GM13976 (cell line): ENCODE measurements at regions not wholly inside any gene's neighbourhood (a gene's known extent, or its start where the extent isn't known, plus 50 kb on each side); places are given as distances from the start of the nearest gene placed in this dataset.

ENCODE experiments used
- DNase-seq: peaks from one replicate; pipeline ENCODE4 v3.0.0; 2012; ENCODE audit warnings: low spot score
- in situ Hi-C: fragments of 300-500 bp; cut with MboI; formaldehyde crosslinking; loops from one replicate; pipeline ENCODE4 v1.12.0; 2022; ENCODE audit warnings: low sequenced_read_pairs, mixed read lengths, inconsistent platforms; ENCODE audit not compliant: unreplicated experiment
- TF ChIP-seq, protein P1 (sequence below): IDR thresholded peaks from 2 replicates; pipeline ENCODE4 v1.5.1; 2012; ENCODE audit warnings: borderline replicate concordance, mild to moderate bottlenecking; ENCODE audit not compliant: insufficient read depth; ENCODE audit errors: extremely low read depth, missing control alignments, control extremely low read depth

DNA sequence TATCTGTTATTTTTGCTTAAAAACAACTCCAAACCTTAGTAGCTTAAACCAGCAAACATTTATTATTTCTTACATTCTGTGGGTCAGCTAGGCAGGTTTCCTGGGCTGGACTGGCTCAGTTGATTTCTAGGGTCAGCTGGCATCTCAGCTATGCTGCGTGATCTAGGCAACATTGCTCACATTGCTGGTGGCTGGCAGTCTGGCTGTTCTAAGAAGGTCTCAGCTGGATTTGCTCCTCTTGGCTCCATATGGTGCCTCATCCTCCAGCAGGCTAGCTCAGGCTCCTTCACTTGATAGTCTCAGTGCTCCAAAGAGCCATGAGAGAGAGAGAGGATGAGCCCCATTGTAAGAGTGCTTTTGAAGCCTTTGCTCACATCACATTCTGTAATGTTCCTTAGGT lies 470.6 kb upstream of the CDH5 start:
- no peak for DNase-seq
- in situ Hi-C loops: no loop called here
- TF ChIP-seq, protein P1, sequence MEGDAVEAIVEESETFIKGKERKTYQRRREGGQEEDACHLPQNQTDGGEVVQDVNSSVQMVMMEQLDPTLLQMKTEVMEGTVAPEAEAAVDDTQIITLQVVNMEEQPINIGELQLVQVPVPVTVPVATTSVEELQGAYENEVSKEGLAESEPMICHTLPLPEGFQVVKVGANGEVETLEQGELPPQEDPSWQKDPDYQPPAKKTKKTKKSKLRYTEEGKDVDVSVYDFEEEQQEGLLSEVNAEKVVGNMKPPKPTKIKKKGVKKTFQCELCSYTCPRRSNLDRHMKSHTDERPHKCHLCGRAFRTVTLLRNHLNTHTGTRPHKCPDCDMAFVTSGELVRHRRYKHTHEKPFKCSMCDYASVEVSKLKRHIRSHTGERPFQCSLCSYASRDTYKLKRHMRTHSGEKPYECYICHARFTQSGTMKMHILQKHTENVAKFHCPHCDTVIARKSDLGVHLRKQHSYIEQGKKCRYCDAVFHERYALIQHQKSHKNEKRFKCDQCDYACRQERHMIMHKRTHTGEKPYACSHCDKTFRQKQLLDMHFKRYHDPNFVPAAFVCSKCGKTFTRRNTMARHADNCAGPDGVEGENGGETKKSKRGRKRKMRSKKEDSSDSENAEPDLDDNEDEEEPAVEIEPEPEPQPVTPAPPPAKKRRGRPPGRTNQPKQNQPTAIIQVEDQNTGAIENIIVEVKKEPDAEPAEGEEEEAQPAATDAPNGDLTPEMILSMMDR: no peak

DNA sequence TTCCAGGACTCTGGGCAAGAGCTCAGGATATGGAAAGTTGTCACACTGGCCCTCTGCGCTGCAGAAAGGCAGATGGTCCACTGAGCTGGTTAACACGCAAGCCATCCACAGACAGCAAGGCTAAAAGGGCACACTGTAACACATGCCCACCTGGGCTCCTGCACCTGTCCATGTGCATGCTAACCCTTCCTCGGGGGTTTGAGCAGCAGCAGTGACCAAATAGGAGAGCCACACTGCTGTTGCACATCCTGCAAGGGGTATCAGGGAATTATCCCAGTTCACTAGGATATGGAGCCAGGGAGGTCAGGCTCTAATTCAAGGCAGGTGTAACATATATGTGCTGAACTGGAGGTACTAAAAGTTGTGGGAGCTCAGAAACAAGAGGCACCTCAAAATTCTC lies 471.0 kb upstream of the CDH5 start:
- in situ Hi-C loops: no loop called here
- DNase-seq: no peak
- TF ChIP-seq, protein P1: no peak

DNA sequence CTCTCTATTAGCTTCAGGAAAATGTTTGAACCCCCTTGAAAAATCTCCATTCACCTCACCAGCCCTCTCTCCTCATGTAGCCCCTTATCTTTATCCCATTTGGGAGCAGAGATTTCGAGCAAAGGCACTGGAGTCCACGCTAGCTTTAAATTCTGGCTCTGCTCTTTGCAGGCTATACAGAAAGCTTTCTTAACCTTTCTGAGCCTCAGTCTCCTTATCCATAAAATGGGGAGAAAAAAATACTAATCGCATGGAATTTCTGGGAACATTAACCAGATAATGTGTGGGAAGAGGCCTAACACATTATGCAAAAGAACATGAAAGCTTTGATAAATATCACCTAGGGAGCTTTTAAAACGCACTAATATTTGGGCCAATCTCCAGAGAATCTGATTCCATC lies 476.3 kb upstream of the CDH5 start:
- in situ Hi-C loops: no loop called here
- TF ChIP-seq, protein P1: no peak
- DNase-seq: no peak

DNA sequence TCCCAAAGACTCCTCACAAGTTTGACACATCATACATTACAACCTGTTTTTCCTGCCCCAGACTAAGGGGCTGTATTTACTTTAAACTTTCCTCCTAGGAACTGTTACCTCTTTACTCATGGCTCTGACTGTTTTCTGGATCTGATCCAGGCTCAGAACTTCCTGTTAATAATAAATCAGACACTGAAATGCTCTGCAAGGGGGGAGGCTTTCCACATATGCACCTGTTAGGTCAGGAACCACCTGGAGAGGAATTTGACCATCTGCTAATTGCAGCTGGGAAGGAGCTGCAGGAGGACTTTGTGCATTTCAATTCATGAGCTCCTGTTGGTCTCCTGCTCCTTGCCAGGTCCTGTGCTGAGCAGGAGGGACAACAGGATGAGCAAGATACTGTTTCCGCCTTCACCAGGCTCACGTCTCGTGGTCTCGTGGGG lies 476.9 kb upstream of the CDH5 start:
- in situ Hi-C loops: no loop called here
- no peak for DNase-seq
- TF ChIP-seq, protein P1: no peak

DNA sequence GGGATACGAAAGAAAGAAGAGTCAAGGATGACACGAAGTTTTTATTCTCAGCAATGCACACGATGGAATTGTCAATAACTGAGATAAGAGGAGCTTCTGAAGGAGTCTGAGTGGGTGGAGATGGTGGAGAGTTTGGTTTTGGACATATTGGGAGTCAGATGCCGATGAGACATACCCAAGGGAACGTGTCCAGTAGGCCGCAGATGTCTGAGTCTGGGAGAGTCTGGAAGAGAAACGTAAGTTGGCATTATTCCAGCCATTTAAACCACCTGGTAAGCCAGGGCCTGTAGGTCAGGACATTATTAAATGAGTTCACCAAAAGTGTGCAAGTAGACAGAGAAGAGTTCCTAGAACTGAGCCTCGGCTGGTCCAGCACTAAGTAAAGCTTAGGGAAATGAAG lies 478.3 kb upstream of the CDH5 start:
- TF ChIP-seq, protein P1: no peak
- no peak for DNase-seq
- in situ Hi-C loops: no loop called here

DNA sequence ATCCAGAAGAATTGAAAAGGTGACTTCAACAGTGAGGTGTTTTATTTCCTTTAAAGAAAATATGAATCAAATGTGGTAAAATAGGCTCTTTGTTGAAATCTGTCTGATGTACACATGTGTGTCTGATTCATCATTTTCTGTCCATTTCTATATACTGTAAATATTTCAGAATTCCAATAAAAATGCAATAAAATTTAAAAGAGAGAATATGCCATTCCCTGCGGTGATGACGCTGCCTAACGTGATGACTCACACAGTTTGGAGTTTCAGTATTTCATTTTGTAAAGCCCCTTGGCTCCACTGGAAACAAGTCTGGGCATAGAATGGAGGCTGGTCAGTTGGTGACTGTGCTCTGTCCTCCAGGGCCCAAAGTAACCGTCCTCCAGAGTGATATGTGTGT lies 482.5 kb upstream of the CDH5 start:
- TF ChIP-seq, protein P1: no peak
- in situ Hi-C loops: no loop called here
- no peak for DNase-seq

DNA sequence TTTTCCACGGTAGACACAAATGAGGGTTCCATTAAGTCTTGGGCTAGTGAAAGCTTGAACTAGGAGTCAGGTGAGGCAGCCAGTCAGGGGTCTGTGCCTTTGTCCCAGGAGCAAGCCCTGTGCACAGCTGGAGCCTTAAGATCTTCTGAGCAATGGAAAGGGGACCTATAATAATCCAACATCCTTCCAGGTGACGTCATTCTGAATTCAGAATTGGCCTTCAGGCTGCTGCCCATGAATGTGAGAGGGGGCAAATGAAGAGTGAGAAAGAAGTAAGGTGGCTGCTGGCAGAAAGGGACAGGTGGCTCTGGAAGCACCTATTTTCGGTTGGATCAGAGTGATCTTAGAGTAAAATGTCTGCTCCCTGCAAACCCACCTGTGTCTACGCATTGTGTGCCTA lies 488.1 kb upstream of the CDH5 start:
- DNase-seq: no peak
- TF ChIP-seq, protein P1: no peak
- in situ Hi-C loops: no loop called here
